ENCODE measurements at regions not wholly inside any gene's neighbourhood (a gene's known extent, or its start where the extent isn't known, plus 50 kb on each side); places are given as distances from the start of the nearest gene placed in this dataset.

DNA sequence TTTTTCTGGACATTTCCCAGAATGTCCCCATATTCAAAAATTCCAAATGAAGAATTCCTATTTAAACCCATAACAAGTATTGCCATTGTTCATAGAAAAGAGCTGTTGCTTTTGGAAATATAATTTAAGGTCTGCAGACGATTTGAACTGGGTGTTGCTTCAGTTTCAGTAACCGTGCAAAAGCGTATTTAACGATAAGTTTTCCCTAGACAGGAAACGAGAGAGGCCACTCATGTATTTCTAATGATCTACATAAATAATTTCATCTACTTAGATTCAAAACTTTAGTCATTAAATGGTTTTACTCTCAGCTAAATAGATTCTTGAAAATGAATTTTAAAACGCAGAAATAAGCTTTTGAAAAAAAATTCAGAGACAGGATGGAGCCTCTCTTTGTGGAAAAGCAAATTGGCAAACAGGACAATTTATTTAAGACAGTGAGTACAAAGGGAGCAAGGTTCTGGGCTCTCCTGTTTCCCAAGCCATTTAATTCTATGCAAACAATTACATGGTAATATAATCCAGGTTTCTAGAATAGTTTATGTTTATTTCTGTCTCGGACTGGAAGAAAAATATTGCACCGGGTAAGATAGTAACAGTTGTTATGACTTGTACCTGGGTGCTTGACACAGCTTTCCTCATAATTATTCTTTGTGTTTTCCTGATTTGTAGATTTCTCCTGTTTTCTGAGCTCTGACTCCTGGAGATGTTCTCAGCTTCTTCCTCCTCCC lies 263.0 kb downstream of the BAMBI start:
- TF ChIP-seq, protein P1, sequence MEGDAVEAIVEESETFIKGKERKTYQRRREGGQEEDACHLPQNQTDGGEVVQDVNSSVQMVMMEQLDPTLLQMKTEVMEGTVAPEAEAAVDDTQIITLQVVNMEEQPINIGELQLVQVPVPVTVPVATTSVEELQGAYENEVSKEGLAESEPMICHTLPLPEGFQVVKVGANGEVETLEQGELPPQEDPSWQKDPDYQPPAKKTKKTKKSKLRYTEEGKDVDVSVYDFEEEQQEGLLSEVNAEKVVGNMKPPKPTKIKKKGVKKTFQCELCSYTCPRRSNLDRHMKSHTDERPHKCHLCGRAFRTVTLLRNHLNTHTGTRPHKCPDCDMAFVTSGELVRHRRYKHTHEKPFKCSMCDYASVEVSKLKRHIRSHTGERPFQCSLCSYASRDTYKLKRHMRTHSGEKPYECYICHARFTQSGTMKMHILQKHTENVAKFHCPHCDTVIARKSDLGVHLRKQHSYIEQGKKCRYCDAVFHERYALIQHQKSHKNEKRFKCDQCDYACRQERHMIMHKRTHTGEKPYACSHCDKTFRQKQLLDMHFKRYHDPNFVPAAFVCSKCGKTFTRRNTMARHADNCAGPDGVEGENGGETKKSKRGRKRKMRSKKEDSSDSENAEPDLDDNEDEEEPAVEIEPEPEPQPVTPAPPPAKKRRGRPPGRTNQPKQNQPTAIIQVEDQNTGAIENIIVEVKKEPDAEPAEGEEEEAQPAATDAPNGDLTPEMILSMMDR (IDR thresholded peaks at IDR 0.05): no peak
- no peak for TF ChIP-seq POLR2A (IDR thresholded peaks at IDR 0.05)

Measured in esophagus squamous epithelium (tissue), 4 donors.